ENCODE measurements at regions not wholly inside any gene's neighbourhood (a gene's known extent, or its start where the extent isn't known, plus 50 kb on each side); places are given as distances from the start of the nearest gene placed in this dataset.

GRCh38 chr4:127155116-127155515 is 477.6 kb upstream of the INTU start:
- no peak for DNase-seq (ENCODE audit: low read depth)
- no peak overlapping the region for H3K4me3 ChIP-seq (ENCODE audit: low read depth, low read length)
- no peak for TF ChIP-seq CTCF (IDR thresholded peaks at IDR 0.05; ENCODE audit: insufficient read depth, low read depth, low read length)

GRCh38 chr4:127155555-127155954 is 477.2 kb upstream of the INTU start:
- DNase-seq (ENCODE audit: low read depth): no peak
- no peak for TF ChIP-seq CTCF (IDR thresholded peaks at IDR 0.05; ENCODE audit: insufficient read depth, low read depth, low read length)
- no peak overlapping the region for H3K4me3 ChIP-seq (ENCODE audit: low read depth, low read length)

GRCh38 chr4:127162741-127163140 is 470.0 kb upstream of the INTU start:
- no peak for TF ChIP-seq CTCF (IDR thresholded peaks at IDR 0.05; ENCODE audit: insufficient read depth, low read depth, low read length)
- peak; percentile 94 for DNase-seq (ENCODE audit: low read depth)
- H3K4me3 ChIP-seq (ENCODE audit: low read depth, low read length): no peak overlapping the region

- TF ChIP-seq CTCF (IDR thresholded peaks at IDR 0.05; ENCODE audit: insufficient read depth, low read depth, low read length): no peak
- no peak overlapping the region for H3K4me3 ChIP-seq (ENCODE audit: low read depth, low read length)
- DNase-seq (ENCODE audit: low read depth): peak; percentile 52
These were observed 466.8 kb upstream of the INTU start for GRCh38 chr4:127165971-127166370.

- no peak overlapping the region for H3K4me3 ChIP-seq (ENCODE audit: low read depth, low read length)
- TF ChIP-seq CTCF (IDR thresholded peaks at IDR 0.05; ENCODE audit: insufficient read depth, low read depth, low read length): no peak
- no peak for DNase-seq (ENCODE audit: low read depth)
These were observed 458.6 kb upstream of the INTU start for GRCh38 chr4:127174201-127174600.

- TF ChIP-seq CTCF (IDR thresholded peaks at IDR 0.05; ENCODE audit: insufficient read depth, low read depth, low read length): no peak
- DNase-seq (ENCODE audit: low read depth): no peak
- H3K4me3 ChIP-seq (ENCODE audit: low read depth, low read length): no peak overlapping the region
These were observed 458.1 kb upstream of the INTU start for GRCh38 chr4:127174616-127175015.

GRCh38 chr4:127179256-127180087 is 453.3 kb upstream of the INTU start:
- H3K4me3 ChIP-seq (ENCODE audit: low read depth, low read length): no peak overlapping the region
- no peak for TF ChIP-seq CTCF (IDR thresholded peaks at IDR 0.05; ENCODE audit: insufficient read depth, low read depth, low read length)
- DNase-seq (ENCODE audit: low read depth): peak; percentile 18

Data from fibroblast of villous mesenchyme (primary cell).